Kidney (tissue), 13 donors: ENCODE measurements at regions not wholly inside any gene's neighbourhood (a gene's known extent, or its start where the extent isn't known, plus 50 kb on each side); places are given as distances from the start of the nearest gene placed in this dataset.
A peak's percentile ranks its signal among the peaks of the same experiment; 100 is the strongest.

Experiments used
- DNase-seq, 5 donors: peaks; one replicate each; pipeline ENCODE4 v3.0.0-alpha.2; 2013 to 2020
- FAIRE-seq: peaks from 2 replicates; lab custom pipeline; 2012; peaks lifted over from hg19 to GRCh38; lab: Jason Lieb, UNC
- H3K27ac ChIP-seq, 2 donors: one replicate each; pipeline ENCODE4 v1.7.0; 2013; ENCODE audit warnings: low read depth in 2 of 2, low read length in 2 of 2, inconsistent platforms in 1 of 2
- H3K27me3 ChIP-seq: one replicate; pipeline ENCODE4 v1.7.1; 2013; ENCODE audit warnings: low read length, inconsistent platforms; ENCODE audit not compliant: control insufficient read depth, insufficient read depth
- H3K36me3 ChIP-seq, 3 donors: one replicate each; pipeline versions ENCODE4 v1.7.0 to v1.7.1; 2013; ENCODE audit warnings: low read length in 3 of 3, control low read depth in 1 of 3, inconsistent platforms in 1 of 3; ENCODE audit not compliant: insufficient read depth in 3 of 3, control insufficient read depth in 2 of 3
- H3K4me1 ChIP-seq, 3 donors: one replicate each; pipeline versions ENCODE4 v1.7.0 to v1.7.1; 2013; ENCODE audit warnings: low read length in 3 of 3, inconsistent platforms in 1 of 3, low read depth in 1 of 3; ENCODE audit not compliant: control insufficient read depth in 2 of 3, insufficient read depth in 2 of 3
- H3K4me3 ChIP-seq, 3 donors: one replicate each; pipeline versions ENCODE4 v1.7.0 to v1.8.1; 2013; ENCODE audit warnings: low read length in 3 of 3, control low read depth in 1 of 3, inconsistent platforms in 1 of 3
- H3K9ac ChIP-seq, 3 donors: one replicate each; pipeline versions ENCODE4 v1.7.0 to v1.7.1; 2013; ENCODE audit warnings: low read length in 3 of 3, control low read depth in 1 of 3, inconsistent platforms in 1 of 3
- H3K9me3 ChIP-seq, 3 donors: one replicate each; pipeline versions ENCODE4 v1.7.0 to v1.7.1; 2013; ENCODE audit warnings: low read length in 3 of 3, control low read depth in 1 of 3, inconsistent platforms in 1 of 3; ENCODE audit not compliant: control insufficient read depth in 2 of 3, insufficient read depth in 1 of 3
- CTCF ChIP-seq: IDR thresholded peaks from 3 replicates; pipeline ENCODE4 v1.5.1; 2012; ENCODE audit warnings: mild to moderate bottlenecking, moderate library complexity, borderline replicate concordance; ENCODE audit not compliant: insufficient read depth; ENCODE audit errors: extremely low read depth
- intact Hi-C: fragments of 100-400 bp; cut with DNase I; formaldehyde crosslinking; loops from one replicate; pipeline ENCODE4 v1.11.1; 2022
- donor health status: control.
- donor health status: control.
- donor health status: control.
- donor health status: control.
- donor health status: control.
- donor health status: DM: yes; HTN: yes; CAD: no.
- donor health status: Normal renal cell carcinoma (clear cell type).

- FAIRE-seq (no peak), DNase-seq (peak in 1 of 5 donors; percentile 28)
- H3K4me1 ChIP-seq, result peaks cover 3 to 6% (median 4%) of the 10 kb centered on the region in 3 donors
- no peak overlapping the region for H3K27ac ChIP-seq
- no peak overlapping the region for H3K9ac ChIP-seq
- no peak overlapping the region for H3K4me3 ChIP-seq
- H3K9me3 ChIP-seq, result no peaks in the 10 kb centered on the region
- TF ChIP-seq CTCF, result no peak
- intact Hi-C loops, result no loop called here
- H3K36me3 ChIP-seq, result no peaks in the 10 kb centered on the region
- H3K27me3 ChIP-seq, result no peaks in the 10 kb centered on the region
These were observed 81.2 kb upstream of the CCDC112 start for GRCh38 chr5:115377468-115378217.

GRCh38 chr5:115375893-115376292, 79.4 kb upstream of the CCDC112 start:
- H3K27me3 ChIP-seq, result no peaks in the 10 kb centered on the region
- H3K36me3 ChIP-seq, result no peaks in the 10 kb centered on the region
- TF ChIP-seq CTCF, result no peak
- DNase-seq (no peak), FAIRE-seq (no peak)
- intact Hi-C loops, result no loop called here
- H3K4me3 ChIP-seq, result no peak overlapping the region
- peaks cover 3 to 6% (median 4%) of the 10 kb centered on the region in 3 donors for H3K4me1 ChIP-seq
- H3K9ac ChIP-seq, result no peak overlapping the region
- H3K9me3 ChIP-seq, result no peaks in the 10 kb centered on the region
- no peak overlapping the region for H3K27ac ChIP-seq

GRCh38 chr5:115374057-115374775, 77.8 kb upstream of the CCDC112 start:
- H3K27me3 ChIP-seq, result no peaks in the 10 kb centered on the region
- H3K9ac ChIP-seq, result no peak overlapping the region
- no peak overlapping the region for H3K4me3 ChIP-seq
- TF ChIP-seq CTCF, result no peak
- H3K9me3 ChIP-seq, result no peaks in the 10 kb centered on the region
- FAIRE-seq, result no peak
- H3K36me3 ChIP-seq, result no peaks in the 10 kb centered on the region
- no peak overlapping the region for H3K27ac ChIP-seq
- DNase-seq, result no peak
- H3K4me1 ChIP-seq, result peaks cover 3 to 6% (median 4%) of the 10 kb centered on the region in 3 donors
- intact Hi-C loops, result no loop called here
